CD8-positive, alpha-beta memory T cell (primary cell): ENCODE measurements at regions not wholly inside any gene's neighbourhood (a gene's known extent, or its start where the extent isn't known, plus 50 kb on each side); places are given as distances from the start of the nearest gene placed in this dataset.

Experiments
- CTCF ChIA-PET: fragments of 350-600 bp; sonication (Branson Sonifier 250); formaldehyde crosslinking; loops from one replicate; lab custom pipeline; 2021; ENCODE audit warnings: antibody characterized with exemption; lab: Charles Lee
- POLR2A ChIA-PET: fragments of 350-600 bp; sonication (Branson Sonifier 250); formaldehyde crosslinking; loops from one replicate; lab custom pipeline; 2021; ENCODE audit warnings: antibody characterized with exemption; lab: Charles Lee
- DNase-seq, 5 donors: peaks; one replicate each; pipeline versions ENCODE4 v3.0.0 to v3.0.0-alpha.2; 2020 to 2022; ENCODE audit warnings: mixed read lengths in 1 of 5
- H3K27ac ChIP-seq: one replicate; pipeline ENCODE4 v1.7.0; 2013; ENCODE audit warnings: low read depth, mild to moderate bottlenecking, low read length, moderate library complexity
- H3K27me3 ChIP-seq: 2 replicates; pipeline ENCODE4 v1.7.0; 2013; ENCODE audit warnings: low read length, mild to moderate bottlenecking; ENCODE audit not compliant: insufficient read depth, poor library complexity, severe bottlenecking
- H3K36me3 ChIP-seq: 2 replicates; pipeline ENCODE4 v1.7.0; 2013; ENCODE audit warnings: mild to moderate bottlenecking, low read length, moderate library complexity; ENCODE audit not compliant: insufficient read depth
- H3K4me1 ChIP-seq: 2 replicates; pipeline ENCODE4 v1.7.0; 2013; ENCODE audit warnings: mild to moderate bottlenecking, low read length, moderate library complexity; ENCODE audit not compliant: insufficient read depth
- H3K4me3 ChIP-seq: 2 replicates; pipeline ENCODE4 v1.7.0; 2013; ENCODE audit warnings: mild to moderate bottlenecking, low read length
- H3K9me3 ChIP-seq: 2 replicates; pipeline ENCODE4 v1.7.0; 2013; ENCODE audit warnings: mild to moderate bottlenecking, low read length
- H3K27ac Mint-ChIP-seq, 8 donors: one replicate each; pipeline ENCODE4 v1.8.0; 2020 to 2021; ENCODE audit warnings: mixed read lengths in 8 of 8, mild to moderate bottlenecking in 6 of 8, inconsistent platforms in 3 of 8, moderate library complexity in 3 of 8
- H3K27me3 Mint-ChIP-seq, 2 donors: one replicate each; pipeline ENCODE4 v1.8.0; 2020 to 2021; ENCODE audit warnings: mixed read lengths in 2 of 2, mild to moderate bottlenecking in 1 of 2, moderate library complexity in 1 of 2
- H3K36me3 Mint-ChIP-seq, 3 donors: one replicate each; pipeline ENCODE4 v1.8.0; 2020 to 2021; ENCODE audit warnings: mixed read lengths in 3 of 3, inconsistent platforms in 1 of 3, mild to moderate bottlenecking in 1 of 3
- H3K4me1 Mint-ChIP-seq, 3 donors: one replicate each; pipeline ENCODE4 v1.8.0; 2020 to 2021; ENCODE audit warnings: mixed read lengths in 3 of 3, inconsistent platforms in 1 of 3, mild to moderate bottlenecking in 1 of 3
- H3K4me3 Mint-ChIP-seq, 7 donors: one replicate each; pipeline ENCODE4 v1.8.0; 2020 to 2021; ENCODE audit warnings: mixed read lengths in 7 of 7, mild to moderate bottlenecking in 6 of 7, moderate library complexity in 4 of 7, inconsistent platforms in 2 of 7
- H3K9me3 Mint-ChIP-seq, 5 donors: one replicate each; pipeline ENCODE4 v1.8.0; 2020 to 2022; ENCODE audit warnings: mixed read lengths in 5 of 5, mild to moderate bottlenecking in 3 of 5, moderate library complexity in 2 of 5, inconsistent platforms in 1 of 5

- no peak overlapping the region for H3K4me3 Mint-ChIP-seq
- no peaks in the 10 kb centered on the region for H3K27me3 ChIP-seq
- no peak for DNase-seq
Observed at GRCh38 chr2:123624816-123625215, 400.3 kb upstream of the CNTNAP5 start.

GRCh38 chr2:123636232-123636631 is 388.9 kb upstream of the CNTNAP5 start:
- H3K4me3 Mint-ChIP-seq = no peak overlapping the region
- Histone ChIP-seq H3K9me3 (no peaks in the 10 kb centered on the region), H3K27ac (no peak overlapping the region), H3K4me3 (no peak overlapping the region), H3K27me3 (no peaks in the 10 kb centered on the region), H3K4me1 (no peaks in the 10 kb centered on the region), H3K36me3 (no peaks in the 10 kb centered on the region)
- CTCF ChIA-PET = no interaction called here
- H3K9me3 Mint-ChIP-seq = peaks cover under 1 to 20% (median 6%) of the 10 kb centered on the region in 5 donors
- POLR2A ChIA-PET = no interaction called here
- H3K36me3 Mint-ChIP-seq = no peaks in the 10 kb centered on the region
- H3K27me3 Mint-ChIP-seq = no peaks in the 10 kb centered on the region
- H3K4me1 Mint-ChIP-seq = no peaks in the 10 kb centered on the region
- no peak overlapping the region for H3K27ac Mint-ChIP-seq
- DNase-seq = no peak

More at GRCh38 chr2:123624816-123625215, 400.3 kb upstream of the CNTNAP5 start:
- Histone ChIP-seq H3K4me3 (no peak overlapping the region), H3K27ac (no peak overlapping the region), H3K9me3 (no peaks in the 10 kb centered on the region), H3K4me1 (no peaks in the 10 kb centered on the region), H3K36me3 (no peaks in the 10 kb centered on the region)
- Mint-ChIP-seq H3K4me1 (no peaks in the 10 kb centered on the region), H3K27me3 (no peaks in the 10 kb centered on the region), H3K36me3 (no peaks in the 10 kb centered on the region), H3K27ac (no peak overlapping the region), H3K9me3 (peaks cover 7 to 30% (median 11%) of the 10 kb centered on the region in 5 donors)
- ChIA-PET POLR2A (no interaction called here), CTCF (no interaction called here)

GRCh38 chr2:123640685-123641335 is 384.3 kb upstream of the CNTNAP5 start:
- Histone ChIP-seq H3K27ac (no peak overlapping the region), H3K27me3 (no peaks in the 10 kb centered on the region), H3K36me3 (no peaks in the 10 kb centered on the region), H3K4me1 (no peaks in the 10 kb centered on the region), H3K4me3 (no peak overlapping the region), H3K9me3 (no peaks in the 10 kb centered on the region)
- H3K36me3 Mint-ChIP-seq = no peaks in the 10 kb centered on the region
- no peak for DNase-seq
- no peak overlapping the region for H3K4me3 Mint-ChIP-seq
- H3K9me3 Mint-ChIP-seq = peaks cover 4 to 31% (median 7%) of the 10 kb centered on the region in 5 donors
- H3K4me1 Mint-ChIP-seq = no peaks in the 10 kb centered on the region
- CTCF ChIA-PET = no interaction called here
- H3K27ac Mint-ChIP-seq = no peak overlapping the region
- H3K27me3 Mint-ChIP-seq = no peaks in the 10 kb centered on the region
- POLR2A ChIA-PET = no interaction called here

- Mint-ChIP-seq H3K36me3 (no peaks in the 10 kb centered on the region), H3K9me3 (peaks cover 7 to 20% (median 10%) of the 10 kb centered on the region in 5 donors), H3K4me3 (no peak overlapping the region), H3K27ac (no peak overlapping the region), H3K27me3 (no peaks in the 10 kb centered on the region), H3K4me1 (no peaks in the 10 kb centered on the region)
- ChIA-PET POLR2A (no interaction called here), CTCF (no interaction called here)
- H3K4me1 ChIP-seq = no peaks in the 10 kb centered on the region
- no peak for DNase-seq
- H3K9me3 ChIP-seq = no peaks in the 10 kb centered on the region
- H3K4me3 ChIP-seq = no peak overlapping the region
- H3K36me3 ChIP-seq = no peaks in the 10 kb centered on the region
- no peak overlapping the region for H3K27ac ChIP-seq
- H3K27me3 ChIP-seq = no peaks in the 10 kb centered on the region
Observed at GRCh38 chr2:123644053-123644452, 381.0 kb upstream of the CNTNAP5 start.

- H3K9me3 Mint-ChIP-seq = peaks cover 8 to 13% (median 10%) of the 10 kb centered on the region in 5 donors
- no peaks in the 10 kb centered on the region for H3K27me3 ChIP-seq
- no peak overlapping the region for H3K27ac Mint-ChIP-seq
- H3K4me1 ChIP-seq = no peaks in the 10 kb centered on the region
- no peak for DNase-seq
- no peaks in the 10 kb centered on the region for H3K36me3 ChIP-seq
- no peak overlapping the region for H3K4me3 ChIP-seq
- H3K36me3 Mint-ChIP-seq = no peaks in the 10 kb centered on the region
- no peak overlapping the region for H3K27ac ChIP-seq
- H3K4me3 Mint-ChIP-seq = no peak overlapping the region
- H3K9me3 ChIP-seq = no peaks in the 10 kb centered on the region
- ChIA-PET CTCF (no interaction called here), POLR2A (no interaction called here)
- no peaks in the 10 kb centered on the region for H3K4me1 Mint-ChIP-seq
- H3K27me3 Mint-ChIP-seq = no peaks in the 10 kb centered on the region
Observed at GRCh38 chr2:123648016-123648415, 377.1 kb upstream of the CNTNAP5 start.

GRCh38 chr2:123648956-123649355 is 376.1 kb upstream of the CNTNAP5 start:
- no peak overlapping the region for H3K27ac Mint-ChIP-seq
- CTCF ChIA-PET = no interaction called here
- H3K9me3 Mint-ChIP-seq = peaks cover 8 to 15% (median 10%) of the 10 kb centered on the region in 5 donors
- Histone ChIP-seq H3K9me3 (no peaks in the 10 kb centered on the region), H3K36me3 (no peaks in the 10 kb centered on the region), H3K27ac (no peak overlapping the region), H3K4me1 (no peaks in the 10 kb centered on the region), H3K27me3 (no peaks in the 10 kb centered on the region), H3K4me3 (no peak overlapping the region)
- H3K36me3 Mint-ChIP-seq = no peaks in the 10 kb centered on the region
- POLR2A ChIA-PET = no interaction called here
- H3K4me1 Mint-ChIP-seq = no peaks in the 10 kb centered on the region
- no peak for DNase-seq
- no peaks in the 10 kb centered on the region for H3K27me3 Mint-ChIP-seq
- no peak overlapping the region for H3K4me3 Mint-ChIP-seq

GRCh38 chr2:123651151-123651550 is 373.9 kb upstream of the CNTNAP5 start:
- ChIA-PET CTCF (no interaction called here), POLR2A (no interaction called here)

GRCh38 chr2:123652320-123652719 is 372.8 kb upstream of the CNTNAP5 start:
- Mint-ChIP-seq H3K9me3 (peaks cover 5 to 22% (median 14%) of the 10 kb centered on the region in 5 donors), H3K36me3 (no peaks in the 10 kb centered on the region), H3K4me3 (no peak overlapping the region), H3K4me1 (no peaks in the 10 kb centered on the region), H3K27ac (no peak overlapping the region), H3K27me3 (no peaks in the 10 kb centered on the region)
- no peak for DNase-seq
- H3K4me3 ChIP-seq = no peak overlapping the region
- POLR2A ChIA-PET = no interaction called here
- no peaks in the 10 kb centered on the region for H3K27me3 ChIP-seq
- no peaks in the 10 kb centered on the region for H3K4me1 ChIP-seq
- CTCF ChIA-PET = no interaction called here
- no peak overlapping the region for H3K27ac ChIP-seq
- no peaks in the 10 kb centered on the region for H3K36me3 ChIP-seq
- H3K9me3 ChIP-seq = no peaks in the 10 kb centered on the region

More at GRCh38 chr2:123651151-123651550, 373.9 kb upstream of the CNTNAP5 start:
- H3K36me3 ChIP-seq = no peaks in the 10 kb centered on the region
- Mint-ChIP-seq H3K27me3 (no peaks in the 10 kb centered on the region), H3K4me1 (no peaks in the 10 kb centered on the region), H3K4me3 (no peak overlapping the region), H3K27ac (no peak overlapping the region), H3K36me3 (no peaks in the 10 kb centered on the region), H3K9me3 (peaks cover 5 to 22% (median 13%) of the 10 kb centered on the region in 5 donors)
- H3K27ac ChIP-seq = no peak overlapping the region
- DNase-seq = no peak
- H3K4me3 ChIP-seq = no peak overlapping the region
- H3K4me1 ChIP-seq = no peaks in the 10 kb centered on the region
- H3K9me3 ChIP-seq = no peaks in the 10 kb centered on the region
- H3K27me3 ChIP-seq = no peaks in the 10 kb centered on the region
